HL-60 (cell line): ENCODE measurements at regions not wholly inside any gene's neighbourhood (a gene's known extent, or its start where the extent isn't known, plus 50 kb on each side); places are given as distances from the start of the nearest gene placed in this dataset.
A peak's percentile ranks its signal among the peaks of the same experiment; 100 is the strongest.
"Not testable (repeated sequence)": the region's sequence is repeated elsewhere in the genome, so short reads cannot be mapped to it uniquely, and the experiment has no call there.

Experiments
- DNase-seq, 2 experiments: peaks; one replicate each; pipeline ENCODE4 v3.0.0-alpha.2; 2010 to 2020; ENCODE audit warnings: low read depth in 1 of 2, low spot score in 1 of 2
- H3K27ac ChIP-seq: fragments of 250-450 bp; sonication (Bioruptor Pico); replicated peaks from 2 replicates; pipeline ENCODE4 v1.5.1; 2020; ENCODE audit warnings: mild to moderate bottlenecking, moderate library complexity
- H3K27me3 ChIP-seq: fragments of 250-450 bp; sonication (Bioruptor Pico); 2 replicates; pipeline ENCODE4 v1.5.1; 2021; ENCODE audit warnings: mild to moderate bottlenecking, moderate library complexity; ENCODE audit not compliant: insufficient read depth, poor library complexity, severe bottlenecking
- H3K4me3 ChIP-seq: replicated peaks from 2 replicates; pipeline ENCODE4 v1.5.1; 2011; ENCODE audit warnings: mild to moderate bottlenecking, control low read depth, low read length; ENCODE audit not compliant: insufficient read depth
- CTCF ChIP-seq: IDR thresholded peaks from one replicate; pipeline ENCODE4 v1.5.1; 2011; ENCODE audit warnings: low read length, control low read depth, inconsistent platforms; ENCODE audit not compliant: insufficient read depth
- GABPA ChIP-seq: IDR thresholded peaks from 2 replicates; pipeline ENCODE4 v1.6.1; 2012; ENCODE audit warnings: low read depth
- POLR2AphosphoS5 ChIP-seq: IDR thresholded peaks from 2 replicates; pipeline ENCODE4 v1.6.1; 2012; ENCODE audit warnings: low read depth
- REST ChIP-seq: IDR thresholded peaks from 2 replicates; pipeline ENCODE4 v1.6.1; 2012; ENCODE audit warnings: low read depth; ENCODE audit not compliant: insufficient replicate concordance
- SPI1 ChIP-seq: IDR thresholded peaks from 2 replicates; pipeline ENCODE4 v1.6.1; 2012; ENCODE audit warnings: low read depth, mild to moderate bottlenecking, borderline replicate concordance

- H3K27ac ChIP-seq, result no peak overlapping the region
- DNase-seq, result no peak
- H3K27me3 ChIP-seq, result no peaks in the 10 kb centered on the region
- TF ChIP-seq CTCF, result no peak
- no peak for TF ChIP-seq POLR2AphosphoS5
- no peak for TF ChIP-seq GABPA
- no peak for TF ChIP-seq REST
- TF ChIP-seq SPI1, result no peak
- H3K4me3 ChIP-seq, result no peak overlapping the region
Measured at GRCh38 chr7:24164401-24164800, 119.6 kb upstream of the NPY start.

- Histone ChIP-seq H3K27me3 (no peaks in the 10 kb centered on the region), H3K27ac (no peak overlapping the region), H3K4me3 (no peak overlapping the region)
- TF ChIP-seq GABPA (no peak), SPI1 (peak; percentile 29; the same call in 1 of the 2 replicates)
- no peak for DNase-seq
Measured at GRCh38 chr7:24169077-24169624, 114.8 kb upstream of the NPY start.

GRCh38 chr7:24171951-24172350 lies 112.0 kb upstream of the NPY start:
- not testable (repeated sequence) for H3K27ac ChIP-seq, DNase-seq, H3K4me3 ChIP-seq, H3K27me3 ChIP-seq

GRCh38 chr7:24172856-24173255 lies 111.1 kb upstream of the NPY start:
- Histone ChIP-seq H3K4me3 (no peak overlapping the region), H3K27me3 (no peaks in the 10 kb centered on the region), H3K27ac (no peak overlapping the region)
- TF ChIP-seq GABPA (no peak), CTCF (no peak), SPI1 (no peak), POLR2AphosphoS5 (no peak), REST (no peak)
- no peak for DNase-seq

- no peak overlapping the region for H3K4me3 ChIP-seq
- TF ChIP-seq SPI1 (no peak), REST (no peak), CTCF (no peak), POLR2AphosphoS5 (no peak), GABPA (no peak)
- no peak for DNase-seq
- H3K27ac ChIP-seq, result no peak overlapping the region
- no peaks in the 10 kb centered on the region for H3K27me3 ChIP-seq
Measured at GRCh38 chr7:24175603-24176002, 108.4 kb upstream of the NPY start.
